Liver (tissue), 8 donors: ENCODE measurements at regions not wholly inside any gene's neighbourhood (a gene's known extent, or its start where the extent isn't known, plus 50 kb on each side); places are given as distances from the start of the nearest gene placed in this dataset.

Experiments
- DNase-seq: peaks from one replicate; pipeline ENCODE4 v3.0.0-alpha.2; 2017; ENCODE audit warnings: low spot score
- H3K27ac ChIP-seq, 2 donors: one replicate each; pipeline ENCODE4 v1.7.0; 2013; ENCODE audit warnings: inconsistent platforms in 2 of 2, low read length in 2 of 2, control low read depth in 1 of 2, low read depth in 1 of 2, mild to moderate bottlenecking in 1 of 2
- H3K27me3 ChIP-seq, 4 donors: one replicate each; pipeline versions ENCODE4 v1.6.1 to v1.7.0; 2013; ENCODE audit warnings: low read length in 3 of 4, inconsistent platforms in 1 of 4, mild to moderate bottlenecking in 1 of 4, moderate library complexity in 1 of 4; ENCODE audit not compliant: control insufficient read depth in 4 of 4, insufficient read depth in 4 of 4
- H3K36me3 ChIP-seq, 4 donors: one replicate each; pipeline versions ENCODE4 v1.6.1 to v1.7.0; 2013; ENCODE audit warnings: low read length in 3 of 4, mild to moderate bottlenecking in 3 of 4, low read depth in 1 of 4, moderate library complexity in 1 of 4; ENCODE audit not compliant: control insufficient read depth in 4 of 4, insufficient read depth in 3 of 4
- H3K4me1 ChIP-seq, 4 donors: one replicate each; pipeline versions ENCODE4 v1.6.1 to v1.7.0; 2013; ENCODE audit warnings: low read length in 3 of 4, mild to moderate bottlenecking in 3 of 4, moderate library complexity in 1 of 4; ENCODE audit not compliant: control insufficient read depth in 4 of 4, insufficient read depth in 4 of 4
- H3K4me3 ChIP-seq, 3 donors: one replicate each; pipeline versions ENCODE4 v1.6.1 to v1.7.0; 2013; ENCODE audit warnings: low read length in 3 of 3, control low read depth in 1 of 3, low read depth in 1 of 3, mild to moderate bottlenecking in 1 of 3
- H3K9ac ChIP-seq, 2 donors: one replicate each; pipeline ENCODE4 v1.7.0; 2013; ENCODE audit warnings: low read length in 2 of 2, mild to moderate bottlenecking in 2 of 2, moderate library complexity in 2 of 2, control low read depth in 1 of 2, low read depth in 1 of 2
- H3K9me3 ChIP-seq, 4 donors: one replicate each; pipeline versions ENCODE4 v1.6.1 to v1.7.0; 2013; ENCODE audit warnings: low read length in 3 of 4; ENCODE audit not compliant: control insufficient read depth in 4 of 4
- EGR1 ChIP-seq, 2 donors: IDR thresholded peaks; 2 replicates each; pipeline ENCODE4 v1.6.1; 2016 to 2018; ENCODE audit warnings: antibody characterized with exemption in 2 of 2, low read depth in 2 of 2
- FOXA1 ChIP-seq: IDR thresholded peaks from 2 replicates; pipeline ENCODE4 v1.6.1; 2016; ENCODE audit warnings: antibody characterized with exemption
- FOXA2 ChIP-seq: IDR thresholded peaks from 2 replicates; pipeline ENCODE4 v1.6.1; 2016; ENCODE audit warnings: antibody characterized with exemption
- GABPA ChIP-seq, 2 donors: IDR thresholded peaks in 1 of 2; conservative IDR thresholded peaks in 1 of 2; 2 replicates each; pipeline ENCODE4 v1.6.1; 2016; ENCODE audit warnings: antibody characterized with exemption in 2 of 2, mild to moderate bottlenecking in 1 of 2, moderate library complexity in 1 of 2
- HNF4A ChIP-seq, 2 donors: conservative IDR thresholded peaks; 2 replicates each; pipeline ENCODE4 v1.6.1; 2016; ENCODE audit warnings: antibody characterized with exemption in 2 of 2, mild to moderate bottlenecking in 2 of 2
- HNF4G ChIP-seq: IDR thresholded peaks from 2 replicates; pipeline ENCODE4 v1.6.1; 2016; ENCODE audit warnings: antibody characterized with exemption
- JUND ChIP-seq, 2 donors: IDR thresholded peaks; 2 replicates each; pipeline ENCODE4 v1.6.1; 2016; ENCODE audit warnings: antibody characterized with exemption in 2 of 2
- NR2F2 ChIP-seq: IDR thresholded peaks from 2 replicates; pipeline ENCODE4 v1.6.1; 2016; ENCODE audit warnings: antibody characterized with exemption
- RAD21 ChIP-seq, 2 donors: IDR thresholded peaks; 2 replicates each; pipeline ENCODE4 v1.6.1; 2016; ENCODE audit warnings: antibody characterized with exemption in 2 of 2, mild to moderate bottlenecking in 2 of 2
- RXRA ChIP-seq, 2 donors: IDR thresholded peaks; 2 replicates each; pipeline ENCODE4 v1.6.1; 2017 to 2018; ENCODE audit warnings: antibody characterized with exemption in 2 of 2, mild to moderate bottlenecking in 1 of 2
- SP1 ChIP-seq: IDR thresholded peaks from 2 replicates; pipeline ENCODE4 v1.6.1; 2018; ENCODE audit warnings: antibody characterized with exemption, mild to moderate bottlenecking
- TAF1 ChIP-seq: conservative IDR thresholded peaks from 2 replicates; pipeline ENCODE4 v1.6.1; 2016; ENCODE audit warnings: antibody characterized with exemption, mild to moderate bottlenecking
- YY1 ChIP-seq: IDR thresholded peaks from 2 replicates; pipeline ENCODE4 v1.6.1; 2016; ENCODE audit warnings: antibody characterized with exemption, mild to moderate bottlenecking
- WGBS: extraction: QIAGEN DNeasy Blood & Tissue Kit; methylation state at CpG from one replicate; pipeline ENCODE4 v1.1.7; 2013; 5-methylcytosine and 5-hydroxymethylcytosine counted together
- TF ChIP-seq, protein P1 (sequence below): IDR thresholded peaks from 2 replicates; pipeline ENCODE4 v1.6.1; 2016; ENCODE audit warnings: antibody characterized with exemption, mild to moderate bottlenecking
- TF ChIP-seq, protein P2 (sequence below): IDR thresholded peaks from 2 replicates; pipeline ENCODE4 v1.6.1; 2016; ENCODE audit warnings: antibody characterized with exemption
- TF ChIP-seq, protein P3 (sequence below): IDR thresholded peaks from 2 replicates; pipeline ENCODE4 v1.6.1; 2016; ENCODE audit warnings: antibody characterized with exemption
- TF ChIP-seq, protein P4 (sequence below): fragments of 150-350 bp; IDR thresholded peaks from 2 replicates; pipeline ENCODE4 v1.5.1; 2017; ENCODE audit warnings: improper control_type of control experiment, low read depth, low read length; ENCODE audit not compliant: missing input control
- TF ChIP-seq, protein P5 (sequence below): IDR thresholded peaks from 2 replicates; pipeline ENCODE4 v1.6.1; 2016; ENCODE audit warnings: antibody characterized with exemption
- donor health status: healthy.
- donor health status: healthy.
- donor health status: healthy.
- donor health status: healthy.
- donor health status: healthy.

DNA sequence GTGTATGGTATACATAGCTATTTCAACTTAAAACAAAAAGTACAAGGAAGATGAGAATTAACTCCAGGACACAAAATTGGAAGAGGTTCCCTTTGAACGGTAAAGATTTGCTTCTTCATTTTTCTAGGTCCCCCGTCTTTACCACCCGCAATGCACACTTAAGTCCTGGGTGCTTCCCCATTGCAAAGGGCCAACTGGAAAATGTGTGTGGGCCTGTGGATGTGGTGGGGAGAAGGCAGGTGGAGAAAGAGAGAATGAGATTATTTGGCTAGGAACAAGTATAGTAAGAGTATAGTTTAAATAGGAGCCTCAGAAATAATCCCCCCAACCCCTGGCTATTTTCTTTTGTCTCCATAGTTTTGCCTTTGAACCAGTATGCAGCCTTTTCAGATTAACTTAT lies 115.4 kb downstream of the HLX start:
- Histone ChIP-seq H3K4me3 (no peak overlapping the region), H3K27ac (no peak overlapping the region), H3K4me1 (peaks cover 0 to 2% (median 0%) of the 10 kb centered on the region in 4 donors), H3K27me3 (peaks cover 0 to 5% (median 0%) of the 10 kb centered on the region in 4 donors), H3K9me3 (no peaks in the 10 kb centered on the region), H3K9ac (no peak overlapping the region), H3K36me3 (no peaks in the 10 kb centered on the region)
- TF ChIP-seq, protein P1, sequence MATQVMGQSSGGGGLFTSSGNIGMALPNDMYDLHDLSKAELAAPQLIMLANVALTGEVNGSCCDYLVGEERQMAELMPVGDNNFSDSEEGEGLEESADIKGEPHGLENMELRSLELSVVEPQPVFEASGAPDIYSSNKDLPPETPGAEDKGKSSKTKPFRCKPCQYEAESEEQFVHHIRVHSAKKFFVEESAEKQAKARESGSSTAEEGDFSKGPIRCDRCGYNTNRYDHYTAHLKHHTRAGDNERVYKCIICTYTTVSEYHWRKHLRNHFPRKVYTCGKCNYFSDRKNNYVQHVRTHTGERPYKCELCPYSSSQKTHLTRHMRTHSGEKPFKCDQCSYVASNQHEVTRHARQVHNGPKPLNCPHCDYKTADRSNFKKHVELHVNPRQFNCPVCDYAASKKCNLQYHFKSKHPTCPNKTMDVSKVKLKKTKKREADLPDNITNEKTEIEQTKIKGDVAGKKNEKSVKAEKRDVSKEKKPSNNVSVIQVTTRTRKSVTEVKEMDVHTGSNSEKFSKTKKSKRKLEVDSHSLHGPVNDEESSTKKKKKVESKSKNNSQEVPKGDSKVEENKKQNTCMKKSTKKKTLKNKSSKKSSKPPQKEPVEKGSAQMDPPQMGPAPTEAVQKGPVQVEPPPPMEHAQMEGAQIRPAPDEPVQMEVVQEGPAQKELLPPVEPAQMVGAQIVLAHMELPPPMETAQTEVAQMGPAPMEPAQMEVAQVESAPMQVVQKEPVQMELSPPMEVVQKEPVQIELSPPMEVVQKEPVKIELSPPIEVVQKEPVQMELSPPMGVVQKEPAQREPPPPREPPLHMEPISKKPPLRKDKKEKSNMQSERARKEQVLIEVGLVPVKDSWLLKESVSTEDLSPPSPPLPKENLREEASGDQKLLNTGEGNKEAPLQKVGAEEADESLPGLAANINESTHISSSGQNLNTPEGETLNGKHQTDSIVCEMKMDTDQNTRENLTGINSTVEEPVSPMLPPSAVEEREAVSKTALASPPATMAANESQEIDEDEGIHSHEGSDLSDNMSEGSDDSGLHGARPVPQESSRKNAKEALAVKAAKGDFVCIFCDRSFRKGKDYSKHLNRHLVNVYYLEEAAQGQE, result no peak
- TF ChIP-seq SP1 (no peak), YY1 (no peak), JUND (IDR thresholded peaks at IDR 0.05) (no peak), HNF4G (no peak), GABPA (IDR thresholded peaks at IDR 0.05 in 1 of 2, conservative IDR thresholded peaks at IDR 0.05 in 1 of 2) (no peak), FOXA1 (no peak), NR2F2 (no peak), FOXA2 (no peak), EGR1 (IDR thresholded peaks at IDR 0.05; ENCODE audit: low read depth in 2 of 2) (no peak), RXRA (IDR thresholded peaks at IDR 0.05) (no peak), HNF4A (conservative IDR thresholded peaks at IDR 0.05) (no peak), TAF1 (no peak), RAD21 (IDR thresholded peaks at IDR 0.05) (no peak)
- TF ChIP-seq, protein P2, sequence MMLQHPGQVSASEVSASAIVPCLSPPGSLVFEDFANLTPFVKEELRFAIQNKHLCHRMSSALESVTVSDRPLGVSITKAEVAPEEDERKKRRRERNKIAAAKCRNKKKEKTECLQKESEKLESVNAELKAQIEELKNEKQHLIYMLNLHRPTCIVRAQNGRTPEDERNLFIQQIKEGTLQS, result no peak
- TF ChIP-seq, protein P3, sequence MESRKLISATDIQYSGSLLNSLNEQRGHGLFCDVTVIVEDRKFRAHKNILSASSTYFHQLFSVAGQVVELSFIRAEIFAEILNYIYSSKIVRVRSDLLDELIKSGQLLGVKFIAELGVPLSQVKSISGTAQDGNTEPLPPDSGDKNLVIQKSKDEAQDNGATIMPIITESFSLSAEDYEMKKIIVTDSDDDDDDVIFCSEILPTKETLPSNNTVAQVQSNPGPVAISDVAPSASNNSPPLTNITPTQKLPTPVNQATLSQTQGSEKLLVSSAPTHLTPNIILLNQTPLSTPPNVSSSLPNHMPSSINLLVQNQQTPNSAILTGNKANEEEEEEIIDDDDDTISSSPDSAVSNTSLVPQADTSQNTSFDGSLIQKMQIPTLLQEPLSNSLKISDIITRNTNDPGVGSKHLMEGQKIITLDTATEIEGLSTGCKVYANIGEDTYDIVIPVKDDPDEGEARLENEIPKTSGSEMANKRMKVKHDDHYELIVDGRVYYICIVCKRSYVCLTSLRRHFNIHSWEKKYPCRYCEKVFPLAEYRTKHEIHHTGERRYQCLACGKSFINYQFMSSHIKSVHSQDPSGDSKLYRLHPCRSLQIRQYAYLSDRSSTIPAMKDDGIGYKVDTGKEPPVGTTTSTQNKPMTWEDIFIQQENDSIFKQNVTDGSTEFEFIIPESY, result no peak
- TF ChIP-seq, protein P4, sequence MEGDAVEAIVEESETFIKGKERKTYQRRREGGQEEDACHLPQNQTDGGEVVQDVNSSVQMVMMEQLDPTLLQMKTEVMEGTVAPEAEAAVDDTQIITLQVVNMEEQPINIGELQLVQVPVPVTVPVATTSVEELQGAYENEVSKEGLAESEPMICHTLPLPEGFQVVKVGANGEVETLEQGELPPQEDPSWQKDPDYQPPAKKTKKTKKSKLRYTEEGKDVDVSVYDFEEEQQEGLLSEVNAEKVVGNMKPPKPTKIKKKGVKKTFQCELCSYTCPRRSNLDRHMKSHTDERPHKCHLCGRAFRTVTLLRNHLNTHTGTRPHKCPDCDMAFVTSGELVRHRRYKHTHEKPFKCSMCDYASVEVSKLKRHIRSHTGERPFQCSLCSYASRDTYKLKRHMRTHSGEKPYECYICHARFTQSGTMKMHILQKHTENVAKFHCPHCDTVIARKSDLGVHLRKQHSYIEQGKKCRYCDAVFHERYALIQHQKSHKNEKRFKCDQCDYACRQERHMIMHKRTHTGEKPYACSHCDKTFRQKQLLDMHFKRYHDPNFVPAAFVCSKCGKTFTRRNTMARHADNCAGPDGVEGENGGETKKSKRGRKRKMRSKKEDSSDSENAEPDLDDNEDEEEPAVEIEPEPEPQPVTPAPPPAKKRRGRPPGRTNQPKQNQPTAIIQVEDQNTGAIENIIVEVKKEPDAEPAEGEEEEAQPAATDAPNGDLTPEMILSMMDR, result no peak
- TF ChIP-seq, protein P5, sequence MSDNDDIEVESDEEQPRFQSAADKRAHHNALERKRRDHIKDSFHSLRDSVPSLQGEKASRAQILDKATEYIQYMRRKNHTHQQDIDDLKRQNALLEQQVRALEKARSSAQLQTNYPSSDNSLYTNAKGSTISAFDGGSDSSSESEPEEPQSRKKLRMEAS, result no peak
- 88% methylated on average over 3 of the region's 3 CpGs for WGBS
- DNase-seq, result no peak
